Uterus (tissue), 3 donors: ENCODE measurements at regions not wholly inside any gene's neighbourhood (a gene's known extent, or its start where the extent isn't known, plus 50 kb on each side); places are given as distances from the start of the nearest gene placed in this dataset.
A peak's percentile ranks its signal among the peaks of the same experiment; 100 is the strongest.

Experiments used
- DNase-seq, 2 donors: peaks; one replicate each; pipeline ENCODE4 v3.0.0-alpha.2; 2019 to 2020
- H3K27ac ChIP-seq, 2 donors: fragments of 200-600 bp; sonication (generic); 1 replicate in 1 of 2; 2 replicates in 1 of 2; pipeline ENCODE4 v1.5.1; 2016 to 2018
- H3K27me3 ChIP-seq, 2 donors: fragments of 200-600 bp; sonication (generic); one replicate each; pipeline ENCODE4 v1.5.1; 2018 to 2019; ENCODE audit warnings: control low read depth in 1 of 2
- H3K36me3 ChIP-seq, 2 donors: fragments of 200-600 bp; sonication (generic); one replicate each; pipeline ENCODE4 v1.5.1; 2019; ENCODE audit warnings: control low read depth in 1 of 2
- H3K4me1 ChIP-seq, 2 donors: fragments of 200-600 bp; sonication (generic); one replicate each; pipeline ENCODE4 v1.5.1; 2018 to 2019; ENCODE audit warnings: control low read depth in 1 of 2
- H3K4me3 ChIP-seq, 2 donors: fragments of 200-600 bp; sonication (generic); 1 replicate in 1 of 2; 2 replicates in 1 of 2; pipeline ENCODE4 v1.5.1; 2018 to 2019; ENCODE audit warnings: mild to moderate bottlenecking in 1 of 2
- H3K9me3 ChIP-seq, 2 donors: fragments of 200-600 bp; sonication (generic); one replicate each; pipeline ENCODE4 v1.5.1; 2019; ENCODE audit warnings: control low read depth in 1 of 2
- POLR2A ChIP-seq, 2 donors: fragments of 450-650 bp; IDR thresholded peaks; one replicate each; pipeline ENCODE4 v1.6.1; 2016; ENCODE audit warnings: antibody characterized with exemption in 2 of 2, mild to moderate bottlenecking in 1 of 2, moderate library complexity in 1 of 2
- intact Hi-C: fragments of 100-400 bp; cut with DNase I; formaldehyde crosslinking; loops from one replicate; pipeline ENCODE4 v1.15.1; 2023; ENCODE audit warnings: low total_unique reads
- TF ChIP-seq, protein P1 (sequence below), 4 experiments: fragments of 200-600 bp in 2 of 4; fragments of 450-650 bp in 2 of 4; sonication (generic) in 2 of 4; IDR thresholded peaks; one replicate each; pipeline ENCODE4 v1.5.1; 2016 to 2019; ENCODE audit warnings: antibody characterized with exemption in 4 of 4, mild to moderate bottlenecking in 2 of 4, moderate library complexity in 1 of 4
- donor health status: DM: yes; HTN: yes; CAD: no.

DNA sequence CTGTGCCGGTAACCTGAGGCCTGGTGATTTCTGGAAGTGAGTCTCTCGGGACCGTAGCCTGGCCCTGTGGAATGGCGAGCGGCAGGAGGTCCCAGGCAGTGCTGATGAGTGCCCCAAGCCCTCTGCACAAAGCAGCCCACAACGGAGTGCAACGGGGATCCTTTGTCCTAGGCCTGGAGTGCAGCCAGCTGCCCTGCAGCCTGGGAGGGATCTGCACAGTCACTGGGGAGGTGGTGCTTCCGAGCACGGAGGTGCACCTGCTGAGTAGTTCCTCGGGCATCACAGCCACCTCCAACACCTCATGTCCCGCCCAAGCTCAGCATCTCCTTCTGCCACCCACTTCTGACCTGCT lies 162.8 kb upstream of the ZMIZ1 start:
- H3K27ac ChIP-seq, result no peak overlapping the region
- no peaks in the 10 kb centered on the region for H3K9me3 ChIP-seq
- H3K4me3 ChIP-seq, result no peak overlapping the region
- DNase-seq, result peak in 1 of 2 donors; percentile 12
- H3K4me1 ChIP-seq, result no peaks in the 10 kb centered on the region
- no peaks in the 10 kb centered on the region for H3K36me3 ChIP-seq
- intact Hi-C loops, result no loop called here
- TF ChIP-seq, protein P1, sequence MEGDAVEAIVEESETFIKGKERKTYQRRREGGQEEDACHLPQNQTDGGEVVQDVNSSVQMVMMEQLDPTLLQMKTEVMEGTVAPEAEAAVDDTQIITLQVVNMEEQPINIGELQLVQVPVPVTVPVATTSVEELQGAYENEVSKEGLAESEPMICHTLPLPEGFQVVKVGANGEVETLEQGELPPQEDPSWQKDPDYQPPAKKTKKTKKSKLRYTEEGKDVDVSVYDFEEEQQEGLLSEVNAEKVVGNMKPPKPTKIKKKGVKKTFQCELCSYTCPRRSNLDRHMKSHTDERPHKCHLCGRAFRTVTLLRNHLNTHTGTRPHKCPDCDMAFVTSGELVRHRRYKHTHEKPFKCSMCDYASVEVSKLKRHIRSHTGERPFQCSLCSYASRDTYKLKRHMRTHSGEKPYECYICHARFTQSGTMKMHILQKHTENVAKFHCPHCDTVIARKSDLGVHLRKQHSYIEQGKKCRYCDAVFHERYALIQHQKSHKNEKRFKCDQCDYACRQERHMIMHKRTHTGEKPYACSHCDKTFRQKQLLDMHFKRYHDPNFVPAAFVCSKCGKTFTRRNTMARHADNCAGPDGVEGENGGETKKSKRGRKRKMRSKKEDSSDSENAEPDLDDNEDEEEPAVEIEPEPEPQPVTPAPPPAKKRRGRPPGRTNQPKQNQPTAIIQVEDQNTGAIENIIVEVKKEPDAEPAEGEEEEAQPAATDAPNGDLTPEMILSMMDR (IDR thresholded peaks at IDR 0.05), result no peak
- no peak for TF ChIP-seq POLR2A (IDR thresholded peaks at IDR 0.05)
- no peaks in the 10 kb centered on the region for H3K27me3 ChIP-seq

DNA sequence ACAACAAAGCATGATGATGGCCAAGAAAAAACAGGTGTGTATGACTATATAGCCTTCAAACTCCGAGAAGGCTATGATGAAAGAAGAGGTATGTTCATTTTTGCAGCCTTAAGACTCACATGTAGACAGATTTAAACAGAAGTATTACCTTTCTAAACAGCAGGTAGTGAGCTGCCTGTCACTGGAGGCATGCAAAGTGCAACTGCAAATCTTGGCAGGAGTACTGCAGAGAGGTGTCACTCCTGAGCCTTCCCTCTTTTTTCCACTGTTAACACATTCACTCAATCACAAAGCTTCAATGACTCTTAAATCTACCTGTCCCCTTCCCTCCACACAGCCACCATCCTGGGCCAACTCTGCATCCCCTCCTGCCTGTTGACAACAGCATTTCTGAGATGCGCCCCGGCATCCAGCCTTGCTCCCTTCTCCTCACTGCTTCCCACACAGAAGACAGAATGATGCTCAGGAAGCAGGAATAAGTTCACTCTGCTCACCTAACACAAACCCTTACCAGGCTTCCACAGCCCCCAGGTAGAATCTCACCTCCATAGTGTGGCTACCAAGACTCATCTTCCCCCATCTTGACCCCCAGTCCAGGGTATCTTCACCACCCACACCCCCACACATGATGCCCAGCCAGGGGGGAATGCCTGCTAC lies 161.9 kb upstream of the ZMIZ1 start:
- Histone ChIP-seq H3K27me3 (no peaks in the 10 kb centered on the region), H3K36me3 (no peaks in the 10 kb centered on the region), H3K27ac (no peak overlapping the region), H3K9me3 (no peaks in the 10 kb centered on the region), H3K4me3 (no peak overlapping the region), H3K4me1 (no peaks in the 10 kb centered on the region)
- TF ChIP-seq, protein P1 (IDR thresholded peaks at IDR 0.05), result no peak
- TF ChIP-seq POLR2A (IDR thresholded peaks at IDR 0.05), result no peak
- DNase-seq, result peak in 1 of 2 donors; percentile 9
- intact Hi-C loops, result no loop called here

DNA sequence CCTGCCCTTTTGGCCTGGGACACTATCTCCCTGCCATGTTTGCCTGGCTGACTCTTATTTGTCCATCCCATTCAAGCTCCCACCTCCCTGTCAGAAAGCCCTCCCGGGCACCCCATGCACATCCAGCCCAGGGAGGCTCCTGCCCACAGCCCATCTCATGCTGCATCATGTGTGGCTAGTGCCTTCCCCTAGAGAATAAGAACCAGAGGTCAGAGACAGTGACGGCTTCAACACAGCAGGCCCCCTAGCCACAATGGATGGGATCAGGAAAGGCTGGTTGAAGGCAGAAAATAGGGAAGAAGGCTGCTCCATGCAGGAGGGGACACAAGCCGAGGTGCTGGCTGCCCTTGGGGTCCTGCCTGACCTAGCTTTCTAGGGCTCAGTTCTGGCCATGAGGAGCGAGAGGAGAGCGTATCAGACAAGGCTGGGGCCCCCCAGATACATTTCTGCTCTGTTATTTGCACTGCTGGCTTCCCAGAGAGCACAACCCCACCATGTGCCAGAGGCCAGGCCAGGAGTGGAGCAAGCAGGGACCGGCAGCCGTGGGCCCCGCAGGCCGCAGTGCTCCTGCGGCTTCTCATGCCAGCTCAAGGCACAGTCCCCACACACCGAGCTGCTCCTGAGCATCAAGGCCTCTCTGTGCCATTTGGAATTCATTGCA lies 161.1 kb upstream of the ZMIZ1 start:
- no peak overlapping the region for H3K4me3 ChIP-seq
- H3K27ac ChIP-seq, result no peak overlapping the region
- H3K36me3 ChIP-seq, result no peaks in the 10 kb centered on the region
- DNase-seq, result peak in 1 of 2 donors; percentile 4
- no peaks in the 10 kb centered on the region for H3K4me1 ChIP-seq
- H3K9me3 ChIP-seq, result no peaks in the 10 kb centered on the region
- no peak for TF ChIP-seq POLR2A (IDR thresholded peaks at IDR 0.05)
- TF ChIP-seq, protein P1 (IDR thresholded peaks at IDR 0.05), result no peak
- intact Hi-C loops, result no loop called here
- no peaks in the 10 kb centered on the region for H3K27me3 ChIP-seq

DNA sequence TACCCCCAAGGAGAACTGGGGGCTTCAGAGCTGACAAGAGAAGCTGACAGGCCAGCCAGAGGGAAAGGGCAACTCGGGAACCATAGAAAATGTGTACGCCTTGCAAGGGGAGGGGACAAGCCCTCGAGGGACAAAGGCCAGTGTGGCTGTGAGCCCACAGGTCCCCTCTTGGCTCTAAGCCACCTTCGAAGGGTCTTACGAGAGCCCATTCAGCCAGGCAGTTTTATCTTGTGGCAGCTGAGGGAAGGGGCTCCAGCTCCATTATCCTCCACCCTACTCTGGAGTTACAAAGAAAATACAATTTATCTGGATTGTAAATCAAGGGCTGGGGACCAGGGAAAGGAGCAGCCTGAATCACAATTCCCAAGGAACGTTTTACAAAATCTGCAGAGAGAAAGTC lies 159.5 kb upstream of the ZMIZ1 start:
- TF ChIP-seq, protein P1 (IDR thresholded peaks at IDR 0.05), result no peak
- no peak for TF ChIP-seq POLR2A (IDR thresholded peaks at IDR 0.05)
- Histone ChIP-seq H3K4me3 (no peak overlapping the region), H3K36me3 (no peaks in the 10 kb centered on the region), H3K4me1 (no peaks in the 10 kb centered on the region), H3K27me3 (no peaks in the 10 kb centered on the region), H3K9me3 (no peaks in the 10 kb centered on the region), H3K27ac (no peak overlapping the region)
- DNase-seq, result peak; percentile 4 to 10
- intact Hi-C loops, result no loop called here

DNA sequence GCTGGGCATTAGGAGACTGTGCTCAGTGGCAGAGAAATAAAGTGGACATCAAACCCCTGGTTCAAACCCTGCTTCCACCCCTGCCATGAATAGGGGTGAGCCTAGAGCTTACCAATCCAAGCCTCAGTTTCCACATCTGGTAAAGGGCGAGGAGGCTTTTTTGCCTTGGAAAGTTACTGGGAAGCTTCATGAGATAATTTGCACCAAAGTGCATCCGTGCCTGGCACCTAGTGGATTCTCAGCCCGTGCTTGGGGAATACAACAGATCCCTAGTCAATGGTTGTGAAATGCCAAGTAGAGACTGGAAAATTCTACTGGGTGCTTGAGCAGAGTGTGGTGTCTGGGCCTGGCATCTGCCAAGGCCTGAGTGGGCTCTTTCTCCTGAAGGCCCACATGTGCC lies 158.7 kb upstream of the ZMIZ1 start:
- Histone ChIP-seq H3K9me3 (no peaks in the 10 kb centered on the region), H3K36me3 (no peaks in the 10 kb centered on the region), H3K4me1 (no peaks in the 10 kb centered on the region), H3K4me3 (no peak overlapping the region), H3K27me3 (no peaks in the 10 kb centered on the region), H3K27ac (no peak overlapping the region)
- intact Hi-C loops, result no loop called here
- TF ChIP-seq, protein P1 (IDR thresholded peaks at IDR 0.05), result no peak
- TF ChIP-seq POLR2A (IDR thresholded peaks at IDR 0.05), result no peak
- no peak for DNase-seq
